Fibroblast of pulmonary artery (primary cell): ENCODE measurements at regions not wholly inside any gene's neighbourhood (a gene's known extent, or its start where the extent isn't known, plus 50 kb on each side); places are given as distances from the start of the nearest gene placed in this dataset.
"Not testable (repeated sequence)": the region's sequence is repeated elsewhere in the genome, so short reads cannot be mapped to it uniquely, and the experiment has no call there.

Source experiments
- DNase-seq: peaks from one replicate; pipeline ENCODE4 v3.0.0-alpha.2; 2010; ENCODE audit warnings: low read depth
- H3K4me3 ChIP-seq: replicated peaks from 2 replicates; pipeline ENCODE4 v1.5.1; 2011; ENCODE audit warnings: low read depth, mild to moderate bottlenecking, control low read depth, low read length, moderate library complexity
- TF ChIP-seq, protein P1 (sequence below): IDR thresholded peaks from 2 replicates; pipeline ENCODE4 v1.5.1; 2011; ENCODE audit warnings: mild to moderate bottlenecking, control low read depth, low read length, inconsistent platforms; ENCODE audit errors: missing control alignments

DNA sequence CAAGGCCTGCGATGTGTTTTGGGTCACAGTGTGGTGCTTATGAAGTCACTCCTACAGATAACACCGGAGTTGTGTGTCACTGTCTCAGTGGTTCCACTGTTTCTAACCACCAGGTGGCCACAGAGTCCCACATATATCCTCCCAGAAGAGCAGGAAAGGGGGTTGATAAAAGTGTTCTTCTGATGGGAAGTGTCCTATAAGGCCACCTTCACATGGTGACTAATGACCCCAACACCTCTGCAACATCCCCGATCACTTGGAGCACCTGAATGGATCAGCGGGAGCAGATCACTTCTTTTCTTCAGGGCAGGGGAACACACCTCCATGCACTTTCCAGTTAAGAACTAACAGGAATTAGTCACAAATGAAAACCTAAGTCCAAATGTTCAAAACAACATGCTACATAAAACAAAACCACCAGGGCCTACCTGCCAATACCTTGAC, 111.5 kb downstream of the PPIAL4G start:
- TF ChIP-seq, protein P1, sequence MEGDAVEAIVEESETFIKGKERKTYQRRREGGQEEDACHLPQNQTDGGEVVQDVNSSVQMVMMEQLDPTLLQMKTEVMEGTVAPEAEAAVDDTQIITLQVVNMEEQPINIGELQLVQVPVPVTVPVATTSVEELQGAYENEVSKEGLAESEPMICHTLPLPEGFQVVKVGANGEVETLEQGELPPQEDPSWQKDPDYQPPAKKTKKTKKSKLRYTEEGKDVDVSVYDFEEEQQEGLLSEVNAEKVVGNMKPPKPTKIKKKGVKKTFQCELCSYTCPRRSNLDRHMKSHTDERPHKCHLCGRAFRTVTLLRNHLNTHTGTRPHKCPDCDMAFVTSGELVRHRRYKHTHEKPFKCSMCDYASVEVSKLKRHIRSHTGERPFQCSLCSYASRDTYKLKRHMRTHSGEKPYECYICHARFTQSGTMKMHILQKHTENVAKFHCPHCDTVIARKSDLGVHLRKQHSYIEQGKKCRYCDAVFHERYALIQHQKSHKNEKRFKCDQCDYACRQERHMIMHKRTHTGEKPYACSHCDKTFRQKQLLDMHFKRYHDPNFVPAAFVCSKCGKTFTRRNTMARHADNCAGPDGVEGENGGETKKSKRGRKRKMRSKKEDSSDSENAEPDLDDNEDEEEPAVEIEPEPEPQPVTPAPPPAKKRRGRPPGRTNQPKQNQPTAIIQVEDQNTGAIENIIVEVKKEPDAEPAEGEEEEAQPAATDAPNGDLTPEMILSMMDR: peak; percentile 74
- peak; percentile 79 for DNase-seq
- not testable (repeated sequence) for H3K4me3 ChIP-seq

DNA sequence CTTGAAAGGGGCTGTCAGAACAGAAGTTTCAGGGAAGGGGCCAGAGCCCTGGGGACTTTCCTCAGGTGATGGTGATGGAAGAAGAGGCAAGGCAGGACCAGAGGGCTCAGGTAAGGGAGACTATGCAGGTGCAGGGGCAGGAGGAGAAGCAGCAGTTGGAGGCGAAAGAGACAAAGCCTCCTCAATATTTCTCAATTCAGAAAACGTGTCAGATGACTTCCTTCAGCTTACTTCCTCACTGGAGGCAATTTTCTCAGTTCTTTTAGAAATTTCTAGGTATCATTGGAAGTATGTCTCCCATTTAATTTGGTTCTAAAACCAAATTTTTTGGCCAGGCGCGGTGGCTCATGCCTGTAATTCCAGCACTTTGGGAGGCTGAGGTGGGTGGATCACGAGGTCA, 112.4 kb downstream of the PPIAL4G start:
- not testable (repeated sequence) for H3K4me3 ChIP-seq, DNase-seq

DNA sequence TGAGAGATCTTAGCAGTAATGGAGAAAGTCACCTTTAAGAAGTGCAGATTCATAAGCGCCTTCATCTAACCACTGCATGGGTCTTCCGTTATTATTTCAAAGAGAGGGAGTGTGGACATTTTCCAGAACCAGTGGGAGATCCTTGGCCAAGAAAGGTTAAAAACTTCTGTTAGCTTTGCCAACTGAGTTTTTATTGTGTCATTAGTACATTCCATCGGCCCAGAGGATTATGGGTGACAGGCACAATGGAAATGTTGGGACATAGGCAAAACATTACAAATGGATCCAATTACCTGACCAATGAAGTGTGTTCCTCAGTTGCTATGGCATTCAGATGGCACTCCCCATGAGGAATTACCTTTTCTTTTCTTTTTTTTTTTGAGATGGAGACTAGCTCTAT, 115.5 kb downstream of the PPIAL4G start:
- TF ChIP-seq, protein P1: no peak
- DNase-seq: no peak
- no peak overlapping the region for H3K4me3 ChIP-seq

DNA sequence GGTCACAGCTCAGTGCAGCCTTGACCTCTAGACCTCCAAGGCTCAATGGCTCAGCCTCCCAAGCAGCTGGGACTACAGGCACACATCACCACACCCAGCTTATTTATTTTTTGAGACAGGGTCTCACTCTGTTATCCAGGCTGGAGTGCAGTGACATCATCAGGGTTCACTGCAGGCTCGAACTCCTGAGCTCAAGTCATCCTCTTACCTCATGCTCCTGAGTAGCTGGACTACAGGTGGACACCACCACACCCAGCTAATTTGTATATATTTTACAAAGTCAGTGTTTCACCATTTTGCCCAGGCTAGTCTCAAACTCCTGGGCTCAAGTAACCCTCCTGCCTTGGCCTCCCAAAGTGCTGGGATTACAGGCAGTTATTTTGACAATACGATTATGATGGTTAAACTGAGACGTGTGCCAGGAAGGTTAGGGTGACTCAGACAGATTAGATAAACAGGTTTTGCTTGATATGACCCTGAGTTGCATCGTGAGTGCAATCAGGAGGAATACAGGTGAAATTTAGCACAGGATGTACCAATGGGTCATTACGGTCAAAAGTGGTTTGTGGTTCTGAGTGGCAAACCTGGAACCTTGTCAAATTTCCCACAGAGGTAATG, 116.9 kb downstream of the PPIAL4G start:
- DNase-seq: not testable (repeated sequence)

DNA sequence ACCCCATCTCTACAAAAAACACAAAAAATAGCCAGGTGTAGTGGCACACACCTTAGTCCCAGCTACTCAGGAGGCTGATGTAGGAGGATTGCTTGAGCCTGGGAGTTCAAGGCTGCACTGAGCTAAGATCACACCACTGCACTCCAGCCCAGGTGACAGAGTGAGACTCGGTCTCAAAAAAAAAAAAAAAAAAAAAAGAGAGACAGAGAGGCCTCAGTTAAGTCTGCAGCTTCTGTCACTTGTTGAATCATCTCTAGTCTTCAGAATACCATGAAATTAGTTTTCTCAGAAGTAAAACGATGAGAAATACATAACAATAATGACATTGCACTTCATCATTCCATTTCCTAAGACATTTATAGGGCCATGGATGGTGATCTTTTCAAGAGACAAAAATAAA, 118.0 kb downstream of the PPIAL4G start:
- DNase-seq, H3K4me3 ChIP-seq: not testable (repeated sequence)

More for the DNA sequence above, 116.9 kb downstream of the PPIAL4G start:
- not testable (repeated sequence) for H3K4me3 ChIP-seq

DNA sequence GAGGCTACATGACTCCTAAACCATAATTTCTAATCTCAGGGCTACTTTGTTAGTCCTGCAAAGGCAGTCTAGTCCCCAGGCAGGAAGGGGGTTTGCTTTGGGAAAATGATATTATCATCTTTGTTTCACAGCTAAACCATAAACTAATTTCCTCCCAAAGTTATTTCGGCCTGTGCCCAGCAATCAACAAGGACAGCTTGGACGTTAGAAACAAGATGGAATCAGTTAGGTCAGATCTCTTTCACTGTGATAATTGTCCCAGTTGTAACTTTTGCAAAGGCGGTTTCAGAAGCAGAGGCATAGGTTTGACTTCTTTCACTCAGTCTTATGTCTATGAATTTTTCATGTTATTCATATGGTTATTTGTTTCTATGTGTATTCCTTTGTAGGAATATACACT, 119.1 kb downstream of the PPIAL4G start:
- not testable (repeated sequence) for DNase-seq, H3K4me3 ChIP-seq

DNA sequence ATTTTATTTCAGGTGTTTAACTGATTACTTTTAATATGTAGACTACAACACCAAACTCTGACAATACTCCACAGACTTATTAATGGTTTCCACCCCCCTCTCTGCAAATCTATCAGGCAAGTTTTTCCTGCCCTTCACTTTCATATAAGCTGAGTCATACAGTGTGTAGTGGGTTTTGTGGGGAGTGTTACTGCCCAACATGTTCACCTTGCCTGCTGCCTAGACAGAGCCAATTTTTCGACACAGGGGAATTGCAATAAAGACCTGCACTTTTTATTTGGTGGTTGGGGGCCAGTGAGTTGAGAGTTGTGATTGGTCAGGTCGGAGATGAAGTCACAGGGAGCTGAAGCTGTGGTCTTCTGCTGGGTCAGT, 119.7 kb downstream of the PPIAL4G start:
- no peak for DNase-seq
- TF ChIP-seq, protein P1: no peak
- H3K4me3 ChIP-seq: no peak overlapping the region

DNA sequence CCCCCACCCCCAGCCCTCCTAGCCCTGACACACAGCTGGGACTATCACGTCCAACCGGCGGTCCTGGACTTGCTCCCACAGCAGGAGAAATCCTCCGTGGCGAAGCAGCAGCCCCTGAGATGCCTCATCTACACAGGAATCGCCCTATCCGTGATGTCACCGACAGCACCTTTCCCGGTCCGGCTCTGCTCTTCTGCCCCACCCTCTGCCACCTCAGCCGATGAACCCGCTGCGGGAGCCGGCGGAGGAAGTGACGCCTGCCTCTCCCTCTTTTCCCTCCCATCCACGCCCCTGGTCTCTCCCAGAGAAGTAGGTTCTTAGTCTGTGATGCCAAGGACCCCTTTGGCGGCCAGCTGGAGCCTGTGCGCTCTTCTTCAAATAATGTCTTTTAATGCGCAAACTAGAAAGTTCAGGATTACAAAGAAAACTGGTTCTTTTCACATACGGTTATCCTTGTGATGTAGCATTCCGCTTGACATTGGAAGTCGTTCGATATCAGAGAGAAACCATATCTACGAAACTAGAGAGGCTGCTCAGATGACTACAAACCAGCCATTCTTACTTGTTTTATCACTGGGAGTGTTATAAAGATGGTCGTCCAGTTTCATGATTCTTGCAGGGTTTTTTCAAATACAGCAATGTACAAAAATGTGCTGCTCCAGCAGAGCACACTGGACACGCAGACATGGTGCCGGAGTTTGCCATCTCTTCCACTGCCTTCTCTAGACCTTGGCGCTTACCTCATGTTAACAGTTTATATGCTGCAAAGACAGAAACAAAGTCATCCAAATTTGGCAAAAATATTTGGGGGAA, 120.3 kb downstream of the PPIAL4G start:
- no peak for DNase-seq
- TF ChIP-seq, protein P1: no peak

DNA sequence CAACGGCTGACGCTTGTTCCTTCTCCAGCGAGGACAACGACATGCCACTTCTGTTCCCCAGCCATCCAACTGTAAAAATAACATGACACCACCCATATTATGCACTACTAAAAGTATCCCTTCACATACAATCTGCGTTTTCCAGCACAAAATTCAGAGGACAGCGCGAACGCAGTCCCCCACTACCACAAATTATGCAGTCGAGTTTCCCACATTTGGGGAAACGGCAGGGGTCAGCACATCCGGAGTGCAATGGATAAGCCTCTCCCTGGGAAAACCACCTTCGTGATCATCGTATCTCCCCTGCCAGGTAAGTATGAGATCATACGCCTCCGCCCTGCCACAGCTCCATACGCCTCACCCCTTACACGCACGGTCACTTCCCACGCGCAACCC, 120.9 kb downstream of the PPIAL4G start:
- H3K4me3 ChIP-seq: peak overlapping the region; percentile 31
- TF ChIP-seq, protein P1: no peak
- DNase-seq: no peak

More for the DNA sequence above, 120.3 kb downstream of the PPIAL4G start:
- peak overlapping the region; percentile 31 for H3K4me3 ChIP-seq
